ENCODE measurements at regions not wholly inside any gene's neighbourhood (a gene's known extent, or its start where the extent isn't known, plus 50 kb on each side); places are given as distances from the start of the nearest gene placed in this dataset.

DNA sequence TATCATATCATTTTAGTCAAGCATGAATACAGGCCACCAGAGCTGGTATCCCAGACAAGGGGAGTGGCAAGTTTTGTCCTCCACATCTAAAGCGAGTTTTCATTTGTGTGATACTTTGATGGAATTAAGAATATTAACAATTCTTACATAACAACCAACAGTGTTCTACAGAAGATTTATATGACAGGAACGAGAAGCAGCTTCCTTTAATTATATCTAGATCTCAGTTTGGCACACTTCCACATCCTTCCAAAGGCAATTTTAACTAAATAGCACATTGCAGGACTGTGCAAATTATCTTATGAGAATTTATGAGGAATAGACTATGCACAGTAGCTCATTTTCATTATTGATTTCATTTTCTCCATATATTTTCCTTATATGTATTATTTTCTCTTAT is 121.2 kb upstream of the GUCY1A1 start:
- Histone ChIP-seq H3K27me3 (ENCODE audit: insufficient read depth) (no peaks in the 10 kb centered on the region), H3K4me1 (ENCODE audit: insufficient read depth) (no peaks in the 10 kb centered on the region), H3K9me2 (ENCODE audit: insufficient read depth) (no peaks in the 10 kb centered on the region), H3K36me3 (ENCODE audit: insufficient read depth) (no peaks in the 10 kb centered on the region), H2AFZ (no peak overlapping the region), H3K4me2 (no peak overlapping the region), H3F3A (replicated peaks; ENCODE audit: low read depth) (no peaks in the 10 kb centered on the region), H4K20me1 (replicated peaks; ENCODE audit: insufficient read depth) (no peaks in the 10 kb centered on the region), H3K79me2 (replicated peaks; ENCODE audit: insufficient read depth) (no peaks in the 10 kb centered on the region), H3K27ac (ENCODE audit: low read depth) (no peak overlapping the region), H3K4me3 (no peak overlapping the region)
- no peak for DNase-seq (ENCODE audit: low spot score)
- ATAC-seq: no peak
- peaks cover 5% of the 10 kb centered on the region; the same call in 2 of the 3 replicates for H3K36me3 Mint-ChIP-seq (ENCODE audit: low read depth)
- no peak overlapping the region for H3K4me3 Mint-ChIP-seq
- no peaks in the 10 kb centered on the region for H3K27me3 Mint-ChIP-seq (ENCODE audit: insufficient read depth, low read depth, poor library complexity)
- TF ChIP-seq EZH2phosphoT487 (IDR thresholded peaks at IDR 0.05; ENCODE audit: unreplicated experiment) (no peak), POLR2AphosphoS5 (IDR thresholded peaks at IDR 0.05; ENCODE audit: low read depth) (no peak), CREB1 (CRISPR knock-in tag; IDR thresholded peaks at IDR 0.05; ENCODE audit: low read depth) (no peak), ZNF331 (CRISPR knock-in tag; IDR thresholded peaks at IDR 0.05; ENCODE audit: low read depth) (no peak), STAT1 (IDR thresholded peaks at IDR 0.05; ENCODE audit: unreplicated experiment) (no peak), NANOG (IDR thresholded peaks at IDR 0.05; ENCODE audit: borderline replicate concordance) (no peak), JUNB (IDR thresholded peaks at IDR 0.05; ENCODE audit: unreplicated experiment) (no peak)
- TF ChIP-seq, protein P1, sequence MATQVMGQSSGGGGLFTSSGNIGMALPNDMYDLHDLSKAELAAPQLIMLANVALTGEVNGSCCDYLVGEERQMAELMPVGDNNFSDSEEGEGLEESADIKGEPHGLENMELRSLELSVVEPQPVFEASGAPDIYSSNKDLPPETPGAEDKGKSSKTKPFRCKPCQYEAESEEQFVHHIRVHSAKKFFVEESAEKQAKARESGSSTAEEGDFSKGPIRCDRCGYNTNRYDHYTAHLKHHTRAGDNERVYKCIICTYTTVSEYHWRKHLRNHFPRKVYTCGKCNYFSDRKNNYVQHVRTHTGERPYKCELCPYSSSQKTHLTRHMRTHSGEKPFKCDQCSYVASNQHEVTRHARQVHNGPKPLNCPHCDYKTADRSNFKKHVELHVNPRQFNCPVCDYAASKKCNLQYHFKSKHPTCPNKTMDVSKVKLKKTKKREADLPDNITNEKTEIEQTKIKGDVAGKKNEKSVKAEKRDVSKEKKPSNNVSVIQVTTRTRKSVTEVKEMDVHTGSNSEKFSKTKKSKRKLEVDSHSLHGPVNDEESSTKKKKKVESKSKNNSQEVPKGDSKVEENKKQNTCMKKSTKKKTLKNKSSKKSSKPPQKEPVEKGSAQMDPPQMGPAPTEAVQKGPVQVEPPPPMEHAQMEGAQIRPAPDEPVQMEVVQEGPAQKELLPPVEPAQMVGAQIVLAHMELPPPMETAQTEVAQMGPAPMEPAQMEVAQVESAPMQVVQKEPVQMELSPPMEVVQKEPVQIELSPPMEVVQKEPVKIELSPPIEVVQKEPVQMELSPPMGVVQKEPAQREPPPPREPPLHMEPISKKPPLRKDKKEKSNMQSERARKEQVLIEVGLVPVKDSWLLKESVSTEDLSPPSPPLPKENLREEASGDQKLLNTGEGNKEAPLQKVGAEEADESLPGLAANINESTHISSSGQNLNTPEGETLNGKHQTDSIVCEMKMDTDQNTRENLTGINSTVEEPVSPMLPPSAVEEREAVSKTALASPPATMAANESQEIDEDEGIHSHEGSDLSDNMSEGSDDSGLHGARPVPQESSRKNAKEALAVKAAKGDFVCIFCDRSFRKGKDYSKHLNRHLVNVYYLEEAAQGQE (IDR thresholded peaks at IDR 0.05; ENCODE audit: unreplicated experiment): no peak
- TF ChIP-seq, protein P2, sequence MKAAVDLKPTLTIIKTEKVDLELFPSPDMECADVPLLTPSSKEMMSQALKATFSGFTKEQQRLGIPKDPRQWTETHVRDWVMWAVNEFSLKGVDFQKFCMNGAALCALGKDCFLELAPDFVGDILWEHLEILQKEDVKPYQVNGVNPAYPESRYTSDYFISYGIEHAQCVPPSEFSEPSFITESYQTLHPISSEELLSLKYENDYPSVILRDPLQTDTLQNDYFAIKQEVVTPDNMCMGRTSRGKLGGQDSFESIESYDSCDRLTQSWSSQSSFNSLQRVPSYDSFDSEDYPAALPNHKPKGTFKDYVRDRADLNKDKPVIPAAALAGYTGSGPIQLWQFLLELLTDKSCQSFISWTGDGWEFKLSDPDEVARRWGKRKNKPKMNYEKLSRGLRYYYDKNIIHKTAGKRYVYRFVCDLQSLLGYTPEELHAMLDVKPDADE (IDR thresholded peaks at IDR 0.05): no peak
- H3K9me3 Mint-ChIP-seq: peaks cover 13% of the 10 kb centered on the region
- no peaks in the 10 kb centered on the region for H3K4me1 Mint-ChIP-seq
- no peak overlapping the region for H3K27ac Mint-ChIP-seq

DNA sequence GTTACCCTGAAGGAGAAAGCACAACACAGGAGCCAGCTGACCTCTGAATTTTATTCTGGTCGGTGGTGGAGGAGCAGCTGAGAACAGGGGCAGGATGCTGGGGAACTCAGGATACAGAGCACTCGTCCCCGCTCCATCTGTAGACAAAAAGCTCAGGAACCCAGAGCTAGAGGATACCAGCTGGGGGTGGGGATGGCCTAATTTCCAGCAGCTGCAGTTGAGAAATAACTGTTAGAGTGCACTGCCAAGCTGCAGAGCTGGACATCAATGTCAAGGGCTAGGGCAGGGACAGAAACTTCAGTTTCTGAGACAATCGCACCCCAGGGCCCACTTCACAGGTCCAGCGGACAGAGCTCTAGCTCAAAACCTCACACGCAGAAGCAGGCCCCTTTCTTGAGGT is 122.1 kb upstream of the GUCY1A1 start:
- Mint-ChIP-seq H3K27ac (no peak overlapping the region), H3K36me3 (ENCODE audit: low read depth) (peaks cover 5% of the 10 kb centered on the region; the same call in 2 of the 3 replicates), H3K27me3 (ENCODE audit: insufficient read depth, low read depth, poor library complexity) (no peaks in the 10 kb centered on the region), H3K4me1 (no peaks in the 10 kb centered on the region), H3K4me3 (no peak overlapping the region), H3K9me3 (peaks cover 13% of the 10 kb centered on the region)
- Histone ChIP-seq H3K27ac (ENCODE audit: low read depth) (no peak overlapping the region), H2AFZ (no peak overlapping the region), H3F3A (replicated peaks; ENCODE audit: low read depth) (no peaks in the 10 kb centered on the region), H3K9me2 (ENCODE audit: insufficient read depth) (no peaks in the 10 kb centered on the region), H3K36me3 (ENCODE audit: insufficient read depth) (no peaks in the 10 kb centered on the region), H3K4me3 (no peak overlapping the region), H3K79me2 (replicated peaks; ENCODE audit: insufficient read depth) (no peaks in the 10 kb centered on the region), H4K20me1 (replicated peaks; ENCODE audit: insufficient read depth) (no peaks in the 10 kb centered on the region), H3K27me3 (ENCODE audit: insufficient read depth) (no peaks in the 10 kb centered on the region), H3K4me1 (ENCODE audit: insufficient read depth) (no peaks in the 10 kb centered on the region), H3K4me2 (no peak overlapping the region)
- DNase-seq (ENCODE audit: low spot score) (no peak), ATAC-seq (no peak)
- no peak for TF ChIP-seq CREB1 (CRISPR knock-in tag; IDR thresholded peaks at IDR 0.05; ENCODE audit: low read depth)
- no peak for TF ChIP-seq NANOG (IDR thresholded peaks at IDR 0.05; ENCODE audit: borderline replicate concordance)
- TF ChIP-seq, protein P3, sequence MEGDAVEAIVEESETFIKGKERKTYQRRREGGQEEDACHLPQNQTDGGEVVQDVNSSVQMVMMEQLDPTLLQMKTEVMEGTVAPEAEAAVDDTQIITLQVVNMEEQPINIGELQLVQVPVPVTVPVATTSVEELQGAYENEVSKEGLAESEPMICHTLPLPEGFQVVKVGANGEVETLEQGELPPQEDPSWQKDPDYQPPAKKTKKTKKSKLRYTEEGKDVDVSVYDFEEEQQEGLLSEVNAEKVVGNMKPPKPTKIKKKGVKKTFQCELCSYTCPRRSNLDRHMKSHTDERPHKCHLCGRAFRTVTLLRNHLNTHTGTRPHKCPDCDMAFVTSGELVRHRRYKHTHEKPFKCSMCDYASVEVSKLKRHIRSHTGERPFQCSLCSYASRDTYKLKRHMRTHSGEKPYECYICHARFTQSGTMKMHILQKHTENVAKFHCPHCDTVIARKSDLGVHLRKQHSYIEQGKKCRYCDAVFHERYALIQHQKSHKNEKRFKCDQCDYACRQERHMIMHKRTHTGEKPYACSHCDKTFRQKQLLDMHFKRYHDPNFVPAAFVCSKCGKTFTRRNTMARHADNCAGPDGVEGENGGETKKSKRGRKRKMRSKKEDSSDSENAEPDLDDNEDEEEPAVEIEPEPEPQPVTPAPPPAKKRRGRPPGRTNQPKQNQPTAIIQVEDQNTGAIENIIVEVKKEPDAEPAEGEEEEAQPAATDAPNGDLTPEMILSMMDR (conservative IDR thresholded peaks at IDR 0.05; ENCODE audit: low read depth in 2 of 2): no peak
- no peak for TF ChIP-seq JUNB (IDR thresholded peaks at IDR 0.05; ENCODE audit: unreplicated experiment)
- no peak for TF ChIP-seq STAT1 (IDR thresholded peaks at IDR 0.05; ENCODE audit: unreplicated experiment)
- TF ChIP-seq ZNF331 (CRISPR knock-in tag; IDR thresholded peaks at IDR 0.05; ENCODE audit: low read depth): no peak
- TF ChIP-seq, protein P2 (IDR thresholded peaks at IDR 0.05): no peak
- TF ChIP-seq, protein P1 (IDR thresholded peaks at IDR 0.05; ENCODE audit: unreplicated experiment): no peak
- TF ChIP-seq EZH2phosphoT487 (IDR thresholded peaks at IDR 0.05; ENCODE audit: unreplicated experiment): no peak
- TF ChIP-seq EZH2 (IDR thresholded peaks at IDR 0.05; ENCODE audit: low read depth, unreplicated experiment): no peak
- TF ChIP-seq ZNF114 (CRISPR knock-in tag; IDR thresholded peaks at IDR 0.05): no peak

Data from GM23338 (cell line).